HUDEP-2 (cell line): ENCODE measurements at regions not wholly inside any gene's neighbourhood (a gene's known extent, or its start where the extent isn't known, plus 50 kb on each side); places are given as distances from the start of the nearest gene placed in this dataset.

Experiments used
- DNase-seq, 76 experiments: peaks; one replicate each; lab custom pipeline; 2025; ENCODE audit not compliant: unreplicated experiment in 76 of 76; lab: John Stamatoyannopoulos, UW

DNA sequence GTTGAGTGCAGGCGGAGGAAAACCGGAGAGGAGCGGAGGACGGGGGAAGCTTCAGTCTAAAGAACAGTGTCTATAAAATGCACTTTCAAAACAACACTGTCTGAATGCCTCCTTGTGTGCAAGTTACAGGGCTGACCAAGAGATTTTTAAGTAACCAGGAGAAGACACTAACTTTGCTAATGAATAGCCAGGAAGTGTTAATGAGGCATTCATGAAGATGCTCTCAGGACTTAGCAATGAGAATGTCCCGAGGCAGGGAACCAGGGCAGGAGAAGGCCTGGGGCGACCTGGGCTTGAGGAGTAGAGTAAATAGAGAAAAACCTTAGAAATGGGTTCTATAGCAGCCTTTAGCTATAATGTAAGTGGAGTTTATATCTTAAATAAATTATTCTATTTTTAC lies 312.1 kb downstream of the SKIDA1 start:
- DNase-seq = no peak

DNA sequence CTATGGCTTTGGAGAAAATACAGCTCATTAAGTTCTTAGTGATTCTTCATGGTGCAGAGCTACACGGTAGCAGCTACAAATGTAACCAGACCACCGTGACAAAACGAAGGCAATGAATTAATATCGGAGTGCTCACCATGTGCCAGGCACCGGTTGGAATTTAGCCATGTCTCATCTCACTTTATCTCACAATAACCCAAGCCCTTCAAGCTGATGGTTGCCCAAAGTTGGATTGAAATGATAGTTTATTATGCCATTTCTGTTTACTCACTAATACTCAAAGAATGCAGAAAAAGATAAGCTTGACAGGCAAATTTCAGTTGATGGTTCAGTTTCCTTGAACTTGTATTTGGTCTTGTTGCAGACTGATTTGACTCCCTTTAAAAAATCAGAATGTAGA lies 312.6 kb downstream of the SKIDA1 start:
- no peak for DNase-seq

DNA sequence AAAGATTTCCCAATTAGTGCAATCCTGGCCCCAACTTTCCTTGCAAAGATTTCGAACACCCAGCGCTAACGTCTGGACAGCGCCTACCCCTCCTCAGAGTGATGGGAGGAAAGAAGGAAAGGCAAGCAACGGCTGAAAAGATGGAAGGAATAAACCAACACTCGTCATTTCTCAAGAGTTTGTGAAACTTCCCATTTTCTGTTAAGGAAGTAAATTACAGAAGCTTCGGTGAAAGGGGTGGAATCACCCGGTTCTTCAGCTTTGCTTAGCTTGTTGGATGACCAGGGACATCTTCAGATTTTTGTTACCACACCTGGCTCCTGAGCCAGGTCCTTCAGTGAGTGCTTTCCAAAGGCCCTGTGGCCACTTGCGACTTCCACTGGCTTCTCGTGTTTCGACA lies 313.1 kb downstream of the SKIDA1 start:
- no peak for DNase-seq

DNA sequence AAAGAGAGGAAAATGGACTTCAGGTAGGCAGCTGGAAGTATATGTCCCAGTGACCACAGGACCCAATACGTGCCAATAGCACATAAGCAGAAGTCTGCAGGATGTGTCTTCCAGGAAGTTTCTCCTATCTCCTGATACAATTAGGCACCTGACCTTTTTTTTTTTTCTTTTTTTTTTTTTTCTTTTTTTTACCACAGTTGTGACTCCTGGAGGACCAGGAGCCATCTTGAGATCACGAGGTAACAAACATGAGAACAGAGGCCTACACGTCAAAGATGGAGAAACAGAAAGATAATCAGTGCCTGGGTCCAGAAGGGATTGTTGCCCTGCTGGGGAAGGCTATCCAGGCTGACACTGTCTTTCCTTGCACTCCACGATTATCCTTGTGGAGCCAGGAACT lies 312.4 kb upstream of the NEBL start:
- no peak for DNase-seq

DNA sequence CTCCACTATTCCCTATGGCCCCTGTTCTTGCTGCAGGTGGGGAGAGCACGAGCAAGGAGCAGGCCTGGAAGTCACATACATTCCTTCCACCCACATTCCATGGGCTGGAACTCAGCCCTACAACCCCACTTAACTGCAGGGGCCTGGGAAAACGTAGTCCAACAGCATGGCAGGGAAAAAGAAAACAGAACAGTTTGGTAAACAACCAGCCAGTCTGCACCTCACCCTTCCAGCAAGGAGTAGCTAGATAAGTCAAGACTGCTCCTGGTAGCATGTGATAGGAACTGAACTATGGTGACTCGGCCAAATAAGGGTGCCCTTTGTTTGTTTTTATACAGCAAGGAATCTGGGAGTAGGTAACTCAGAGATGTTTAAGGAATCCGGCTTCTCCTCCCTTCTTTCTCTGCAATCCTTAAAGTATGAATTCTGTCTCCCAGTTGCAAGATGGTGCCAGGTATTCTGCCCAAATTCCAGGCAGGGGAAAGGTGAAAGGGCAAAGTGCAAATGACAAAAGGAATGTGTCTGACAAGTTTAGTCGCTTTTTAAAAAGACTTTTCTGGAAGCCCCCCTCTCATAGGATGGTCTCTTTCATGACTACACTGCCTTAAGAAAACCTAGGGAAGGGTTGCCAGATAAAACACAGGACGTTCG lies 311.7 kb upstream of the NEBL start:
- peak in 20 of 76 experiments; percentile 1 to 56 (median 16) for DNase-seq

DNA sequence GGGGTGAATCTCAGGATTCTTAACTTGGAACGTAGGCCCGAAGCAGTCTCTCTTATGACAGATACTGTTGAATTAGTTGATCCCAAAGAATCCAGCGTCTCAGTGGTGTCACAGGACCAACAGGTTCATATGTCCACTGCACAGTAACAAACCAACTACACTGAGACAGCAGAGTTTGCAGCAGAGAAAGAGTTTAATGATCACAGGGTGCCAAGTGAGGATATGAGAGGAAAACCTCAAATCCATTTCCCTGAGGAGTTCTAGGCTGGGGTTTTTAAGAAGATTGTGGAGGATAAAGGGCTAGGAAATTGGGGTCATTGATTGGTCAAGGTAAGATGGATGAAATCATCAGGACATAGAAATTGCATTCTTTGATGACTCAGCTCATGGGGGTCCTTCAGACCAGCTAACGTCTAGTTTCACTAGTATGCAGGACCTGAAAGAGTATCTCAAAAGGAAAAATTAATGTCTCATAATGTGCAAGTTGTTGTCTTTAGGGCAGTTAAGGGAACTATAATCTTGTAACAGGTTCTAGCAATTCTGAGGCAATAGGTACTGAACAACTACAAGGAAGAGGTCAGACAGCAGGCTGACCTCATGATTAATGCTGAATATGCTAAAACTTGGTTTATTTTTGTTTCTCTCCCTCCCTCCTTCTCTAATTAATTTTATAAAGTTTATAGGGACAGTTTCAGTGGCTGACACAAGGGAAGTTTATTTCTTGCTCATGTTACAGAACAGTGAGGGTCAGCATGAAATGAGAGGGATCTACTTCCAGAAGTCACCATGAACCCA lies 310.9 kb upstream of the NEBL start:
- no peak for DNase-seq

DNA sequence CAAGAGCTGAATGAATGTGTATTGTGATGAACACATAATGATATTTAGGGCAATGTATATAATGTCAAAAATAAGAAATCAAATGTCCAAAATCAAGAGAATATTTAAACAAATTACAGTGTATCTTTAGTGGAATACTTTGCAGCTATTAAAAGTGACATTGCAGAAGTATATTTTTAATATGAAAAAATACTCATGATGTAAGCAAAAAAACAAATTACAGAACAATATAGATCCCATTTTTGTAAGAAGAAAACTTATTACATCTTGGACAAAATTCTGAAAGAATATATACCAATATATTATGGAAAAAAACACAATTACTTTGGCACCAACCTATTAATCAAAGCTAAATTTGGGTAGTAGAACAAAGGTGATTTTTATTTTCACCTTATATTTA lies 308.2 kb upstream of the NEBL start:
- no peak for DNase-seq

DNA sequence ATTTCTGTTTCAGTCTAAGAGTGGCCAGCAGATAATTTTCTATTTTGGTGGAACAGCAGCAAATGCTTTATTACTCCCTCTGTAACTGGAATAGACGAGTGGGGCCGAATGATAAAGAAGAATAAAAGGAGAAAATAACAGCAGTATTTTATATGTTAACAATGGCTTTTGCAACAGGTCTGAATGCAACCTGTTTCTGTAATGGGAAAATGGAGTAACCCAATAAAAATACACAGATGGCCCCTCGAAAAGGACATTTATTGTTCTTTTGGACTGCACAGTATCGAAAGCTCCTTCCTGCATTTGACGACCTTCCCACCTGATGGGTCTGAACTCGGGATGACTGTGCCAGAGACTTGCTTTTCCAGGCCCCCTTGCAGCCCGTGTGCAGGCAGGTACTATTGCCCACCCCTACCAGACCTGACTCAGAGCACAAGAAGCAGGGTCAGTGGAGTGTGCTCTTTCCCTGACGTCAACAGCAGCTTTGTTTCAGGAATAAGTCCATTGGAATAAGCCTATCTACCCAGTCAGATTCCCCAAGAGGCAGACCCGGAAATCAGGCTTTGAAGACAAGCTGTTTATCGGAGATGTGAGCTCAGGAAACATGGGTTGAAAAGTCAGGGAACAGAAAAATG lies 306.5 kb upstream of the NEBL start:
- no peak for DNase-seq

DNA sequence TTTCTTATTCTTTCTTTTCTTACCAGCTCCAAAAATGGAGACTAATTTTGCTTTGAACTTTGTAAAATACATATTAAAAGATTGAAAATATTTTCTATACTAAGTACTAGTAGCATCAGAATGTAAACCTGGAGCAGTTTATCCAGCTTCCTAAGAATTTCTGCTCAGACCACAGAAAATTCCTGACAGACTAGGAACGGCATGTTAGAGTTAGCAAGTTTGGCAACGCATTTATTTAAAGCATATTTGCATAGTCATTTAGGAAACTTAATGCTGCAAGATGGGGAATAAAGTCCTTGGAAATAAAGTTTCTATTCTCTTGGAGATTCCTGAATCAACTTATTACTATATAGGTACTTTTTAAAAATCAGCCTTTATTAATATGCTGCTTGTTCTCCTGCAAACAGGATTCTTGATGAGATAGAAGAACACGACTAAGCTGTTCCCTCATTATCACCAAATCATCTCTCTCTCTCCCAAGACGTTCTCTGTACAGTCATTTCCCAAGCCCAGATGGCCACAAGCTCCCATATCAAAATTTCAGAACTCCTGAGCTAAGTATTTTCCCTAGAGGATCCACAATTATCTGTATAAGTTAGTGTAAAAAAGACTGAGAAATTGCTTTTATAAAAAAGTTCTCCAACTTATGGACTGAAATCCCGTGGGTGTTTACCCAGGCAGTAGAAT lies 305.8 kb upstream of the NEBL start:
- DNase-seq = no peak

DNA sequence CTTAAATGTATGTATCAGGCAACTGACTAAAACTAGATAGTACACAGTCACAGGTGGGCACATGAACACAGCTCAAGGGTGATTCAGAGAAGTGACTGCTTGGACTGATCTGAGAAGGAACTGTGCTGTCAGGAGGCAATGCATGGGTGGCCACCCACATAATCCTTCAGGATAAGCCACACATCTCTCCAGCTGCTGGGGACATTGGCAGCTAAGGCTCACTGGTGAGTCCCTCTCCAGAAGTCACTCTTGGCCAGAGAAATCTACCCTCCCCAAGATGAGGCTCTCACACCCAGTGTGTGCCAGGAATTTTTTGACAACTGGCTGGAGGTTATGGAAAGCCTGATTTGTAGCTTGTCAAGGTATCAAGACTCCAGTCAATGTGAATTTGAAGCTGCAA lies 302.4 kb upstream of the NEBL start:
- DNase-seq = no peak

DNA sequence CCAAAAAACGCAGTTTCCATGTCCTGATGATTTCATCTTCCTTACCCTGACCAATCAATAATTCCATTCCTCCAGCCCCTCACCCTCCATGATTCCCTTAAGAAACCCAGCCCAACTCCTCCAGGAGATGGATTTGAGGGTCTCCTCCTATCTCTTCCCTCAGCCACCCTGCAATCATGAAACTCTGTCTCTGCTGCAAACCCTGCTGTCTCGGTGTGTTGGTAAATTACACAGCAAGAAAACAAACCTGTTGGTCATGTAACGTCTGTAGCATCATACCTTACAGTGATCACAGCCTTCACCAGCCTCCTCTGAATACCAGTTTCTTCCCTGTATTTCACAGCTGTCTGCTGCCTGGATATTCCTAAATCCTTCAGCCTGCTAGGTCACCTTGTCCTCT lies 300.7 kb upstream of the NEBL start:
- DNase-seq = no peak

DNA sequence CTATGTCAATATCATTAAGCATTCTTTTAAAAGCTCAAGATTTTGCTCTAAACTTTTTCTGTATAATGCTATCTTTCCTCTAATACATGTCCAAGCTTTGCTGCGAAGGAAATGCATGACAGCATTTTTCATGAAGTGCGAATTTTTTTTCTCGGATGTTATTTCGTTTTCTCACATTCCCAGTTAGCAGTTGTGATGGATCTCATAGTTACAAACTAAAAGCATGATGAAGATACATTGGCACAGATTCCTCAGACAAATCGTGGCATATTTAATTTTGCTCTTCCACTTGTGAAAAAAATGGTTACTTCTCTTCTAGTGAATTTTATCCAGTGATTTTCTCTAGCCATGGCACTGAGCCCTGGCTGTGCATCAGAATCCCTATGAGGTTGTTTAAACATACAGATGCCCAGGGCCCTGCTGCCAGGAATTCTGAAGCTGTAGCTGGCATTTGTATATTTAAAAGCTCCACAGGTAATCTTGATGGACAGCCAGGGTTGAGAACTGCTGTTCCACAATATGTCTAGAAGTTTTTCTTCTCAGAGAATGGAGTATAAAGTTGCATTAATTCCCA lies 299.8 kb upstream of the NEBL start:
- DNase-seq = no peak

DNA sequence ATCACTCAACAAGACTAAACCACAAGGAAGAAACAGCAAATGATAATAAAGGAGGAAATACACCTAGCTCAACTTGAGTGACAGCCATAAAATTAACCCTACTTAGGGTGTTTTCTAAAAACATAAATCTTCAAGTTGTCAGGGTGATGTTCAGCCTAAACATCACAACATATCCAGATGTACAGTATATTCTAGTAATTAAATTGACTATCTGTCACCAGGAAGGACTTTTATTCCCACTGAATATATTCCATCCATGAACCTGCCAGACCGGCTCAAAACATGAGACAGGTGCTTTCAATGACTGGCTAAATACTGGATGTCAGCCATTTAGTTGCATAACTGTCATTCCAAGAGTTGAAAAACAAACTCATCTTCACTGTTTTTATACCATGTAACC lies 298.1 kb upstream of the NEBL start:
- DNase-seq = no peak

DNA sequence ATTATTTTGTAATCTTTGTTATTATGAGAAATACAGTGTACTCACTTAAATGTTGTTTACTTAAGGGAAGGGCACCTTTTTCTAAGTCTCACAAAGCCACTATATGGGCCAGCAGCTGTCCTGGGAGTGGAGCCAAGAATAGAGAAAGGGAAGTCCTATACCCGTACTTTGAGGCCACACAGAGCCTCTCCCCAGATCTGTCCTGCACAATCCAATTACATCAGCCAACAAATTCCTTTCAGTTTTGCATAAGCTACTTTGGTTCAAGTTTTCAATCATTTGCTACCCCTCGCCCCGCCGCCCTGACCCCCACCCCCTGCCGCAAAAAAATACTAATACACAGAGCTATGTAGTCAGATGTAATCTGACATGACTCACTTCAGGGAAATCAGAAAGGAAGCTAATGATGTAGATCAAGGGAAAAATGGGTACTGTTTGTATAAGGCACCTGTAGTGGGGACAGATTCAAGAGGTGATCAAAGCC lies 297.4 kb upstream of the NEBL start:
- DNase-seq = peak in 4 of 76 experiments; percentile 1 to 36 (median 14)

DNA sequence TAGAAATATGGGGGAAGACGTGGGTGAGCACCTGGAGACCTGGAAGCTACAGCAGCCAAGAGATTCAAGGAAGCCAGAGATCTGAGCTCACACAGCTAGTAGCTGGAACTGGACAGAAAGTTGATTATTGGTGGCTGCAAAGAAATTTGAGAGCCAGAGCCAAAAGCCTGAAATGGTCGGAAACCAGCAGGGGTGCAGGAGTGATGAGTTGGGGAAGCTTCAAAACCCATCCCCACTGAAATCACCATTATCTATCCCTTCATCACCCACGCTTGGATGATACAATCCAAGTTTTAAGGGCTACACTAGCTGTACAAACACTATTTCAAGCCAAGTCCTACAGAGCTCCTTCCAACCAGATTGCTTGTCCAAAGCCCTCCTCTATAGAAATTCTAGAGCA lies 296.1 kb upstream of the NEBL start:
- DNase-seq = no peak

DNA sequence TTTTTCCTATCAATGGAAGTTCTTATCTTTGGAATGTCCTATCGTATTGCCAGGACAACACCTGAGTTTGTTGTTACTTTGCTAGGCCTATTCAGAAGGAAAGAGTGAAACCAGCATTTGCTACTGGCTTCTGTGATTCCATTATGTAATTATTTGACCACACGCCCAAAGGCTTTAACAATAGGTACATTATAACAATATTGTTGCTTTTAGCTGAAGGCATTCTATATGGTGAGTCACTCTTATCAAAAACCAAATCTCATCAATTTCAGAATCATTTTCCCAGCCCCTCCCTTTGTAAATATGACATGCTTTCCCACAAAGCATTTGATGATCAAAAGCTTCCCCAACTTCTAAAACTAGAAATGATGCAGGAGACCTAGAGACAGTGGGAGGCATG lies 294.4 kb upstream of the NEBL start:
- DNase-seq = no peak

DNA sequence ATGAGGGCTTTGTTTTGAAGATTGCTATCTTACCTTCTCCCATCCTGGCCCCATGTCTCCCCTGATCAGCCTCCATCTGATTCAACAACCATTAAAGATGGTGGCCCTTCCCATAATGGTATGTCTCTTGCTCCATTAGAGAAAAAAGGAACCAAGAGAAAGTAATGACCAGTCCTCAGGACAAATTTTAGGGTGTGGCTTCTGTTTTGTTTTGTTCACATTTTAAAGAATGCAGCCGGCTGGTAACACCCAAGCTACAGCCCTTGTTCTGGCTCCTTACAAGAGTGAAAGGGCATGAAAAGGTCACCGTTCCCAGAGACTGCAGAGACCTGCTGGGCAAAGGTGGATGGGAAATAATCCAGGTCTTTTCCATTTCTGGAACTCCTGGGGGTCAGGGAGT lies 287.9 kb upstream of the NEBL start:
- no peak for DNase-seq

DNA sequence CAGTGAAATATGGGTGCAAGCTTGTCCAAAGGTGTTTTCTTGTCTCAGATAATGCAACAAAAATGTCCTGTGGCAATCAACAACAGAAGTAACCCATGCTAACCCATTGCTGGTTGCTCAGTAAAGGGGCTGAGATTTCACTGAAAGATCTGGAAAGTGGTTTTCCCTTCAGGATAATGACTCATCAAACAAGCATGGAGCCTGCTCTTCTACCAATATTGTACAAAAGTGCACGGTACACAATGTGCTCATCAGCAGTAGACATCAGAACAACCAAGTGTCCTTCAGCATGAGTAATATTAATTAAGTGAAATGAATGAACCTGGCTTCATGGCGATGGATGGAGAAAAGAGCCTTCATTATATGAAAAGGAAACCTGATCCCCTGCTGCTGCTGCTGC lies 287.1 kb upstream of the NEBL start:
- DNase-seq = no peak

DNA sequence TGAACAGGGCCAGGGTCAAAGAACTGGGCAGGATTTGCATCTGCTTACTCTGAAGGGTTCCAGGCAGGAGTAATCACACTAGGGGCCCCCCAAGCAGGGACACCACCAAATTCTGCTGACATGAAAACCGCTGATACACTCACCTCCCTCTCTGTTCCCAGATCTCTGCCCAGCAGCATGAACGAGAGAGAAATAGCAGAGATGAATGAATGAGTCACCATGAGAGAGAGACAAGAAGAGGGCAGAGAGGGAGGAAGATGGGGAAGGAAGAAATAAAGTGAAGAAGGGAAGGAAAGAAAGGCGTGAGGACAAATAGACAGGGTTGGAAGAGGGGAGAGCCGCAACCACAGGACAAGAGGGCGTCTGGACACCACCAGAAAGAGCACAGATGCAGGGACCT lies 285.9 kb upstream of the NEBL start:
- DNase-seq = no peak

DNA sequence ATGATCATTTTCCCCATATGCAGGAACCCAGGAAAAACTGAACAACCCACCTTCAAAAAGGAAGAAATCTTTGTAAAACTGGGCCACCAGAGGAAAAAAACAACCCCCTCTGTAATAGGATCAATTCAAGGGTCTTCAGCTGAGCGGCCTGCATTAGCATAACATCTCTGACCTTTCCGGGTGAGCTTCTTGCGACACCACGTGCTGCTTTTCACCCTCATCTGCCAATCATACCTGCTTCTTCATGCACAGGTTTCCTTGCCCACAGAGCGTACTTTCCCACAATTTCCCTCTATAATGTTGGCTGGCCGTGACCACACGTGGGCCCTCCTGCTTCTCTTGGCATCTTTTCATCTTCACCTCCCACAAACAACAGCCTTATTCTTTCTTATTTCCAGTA lies 284.3 kb upstream of the NEBL start:
- no peak for DNase-seq

DNA sequence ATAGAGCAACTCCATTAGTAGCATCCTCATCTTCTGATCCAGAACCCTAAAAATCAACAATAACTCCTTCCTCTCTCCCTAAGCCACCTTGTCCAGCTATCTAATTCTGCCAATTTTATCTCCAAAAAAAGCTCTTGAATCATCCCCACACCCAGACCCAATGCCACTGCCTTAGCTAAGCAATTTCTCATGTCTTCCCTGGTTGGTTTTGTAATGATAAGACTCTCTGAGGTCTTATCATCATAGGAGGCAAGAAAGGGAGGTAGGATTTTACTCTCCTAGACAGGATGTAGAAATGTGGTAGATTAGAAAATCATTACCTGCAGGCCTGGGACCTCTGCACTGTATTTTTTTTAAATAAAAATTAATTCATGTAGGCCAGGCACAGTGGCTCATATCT lies 283.5 kb upstream of the NEBL start:
- peak in 2 of 76 experiments; percentile 3 to 28 for DNase-seq
